Hematopoietic multipotent progenitor cell treated with erythropoietin and hydrocortisone succinate and interleukin-3 and kit ligand, for 4 days (in vitro differentiated cells): ENCODE measurements at regions not wholly inside any gene's neighbourhood (a gene's known extent, or its start where the extent isn't known, plus 50 kb on each side); places are given as distances from the start of the nearest gene placed in this dataset.

Source experiments
- DNase-seq: peaks from one replicate; pipeline ENCODE4 v3.0.0-alpha.2; 2015

DNA sequence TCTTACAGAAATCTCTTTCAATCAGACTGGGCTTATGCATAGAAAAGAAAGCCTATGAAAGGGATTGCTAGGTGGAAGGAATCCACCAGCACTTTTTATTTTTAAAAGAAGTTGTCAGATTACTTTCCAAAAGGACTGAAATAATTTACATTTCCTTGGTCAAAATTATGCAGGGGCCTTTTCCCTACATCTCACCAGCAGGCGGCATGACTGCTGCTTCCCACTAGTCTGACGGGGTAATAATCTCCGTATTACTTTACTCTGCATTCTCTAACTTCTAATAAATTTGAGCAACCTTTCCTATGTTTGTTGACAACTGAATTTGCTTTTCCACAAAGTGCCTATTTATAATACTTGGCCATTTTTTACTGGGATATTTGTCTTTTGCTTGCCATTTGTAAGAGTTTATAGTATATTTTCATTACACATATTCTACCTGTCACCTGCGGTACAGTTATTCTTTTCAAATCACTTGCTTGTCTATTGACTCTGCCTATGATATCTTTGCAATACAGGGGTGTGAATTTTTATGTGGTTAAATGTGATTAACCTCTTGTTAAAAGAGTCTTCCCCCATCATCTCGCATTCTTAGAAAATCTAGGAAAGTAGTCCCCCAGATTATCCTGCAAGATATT, 51.9 kb upstream of the USP47 start:
- peak; percentile 60 for DNase-seq

DNA sequence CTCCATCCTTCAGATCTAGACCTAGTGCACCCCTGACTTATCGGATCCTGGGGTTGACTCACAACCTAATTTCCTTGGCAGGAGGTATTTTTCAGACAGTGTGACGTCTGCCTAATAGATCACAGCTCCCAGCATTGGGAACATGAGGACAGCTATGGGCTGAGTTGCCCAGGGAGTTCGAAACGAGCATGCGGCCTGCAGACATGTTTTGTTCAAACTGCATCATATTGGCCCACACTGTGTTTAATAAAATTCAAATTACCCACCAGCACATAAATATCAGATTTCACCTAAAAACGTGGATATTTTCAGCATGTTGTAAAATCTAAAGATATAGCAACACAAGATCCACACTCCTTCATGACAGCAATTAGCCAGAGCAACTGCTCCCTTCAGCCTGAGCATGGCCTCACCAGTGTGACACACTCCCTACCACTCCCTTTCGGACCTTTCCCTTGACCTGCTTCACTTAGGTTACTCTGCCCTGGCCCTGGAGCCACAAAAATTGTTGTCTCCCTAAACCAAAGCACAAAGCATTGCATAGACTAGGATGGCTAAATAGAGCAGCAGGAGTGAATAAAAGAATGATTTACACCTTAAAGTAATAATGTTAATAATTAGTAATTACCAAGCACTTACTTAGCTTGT, 53.6 kb upstream of the USP47 start:
- no peak for DNase-seq

DNA sequence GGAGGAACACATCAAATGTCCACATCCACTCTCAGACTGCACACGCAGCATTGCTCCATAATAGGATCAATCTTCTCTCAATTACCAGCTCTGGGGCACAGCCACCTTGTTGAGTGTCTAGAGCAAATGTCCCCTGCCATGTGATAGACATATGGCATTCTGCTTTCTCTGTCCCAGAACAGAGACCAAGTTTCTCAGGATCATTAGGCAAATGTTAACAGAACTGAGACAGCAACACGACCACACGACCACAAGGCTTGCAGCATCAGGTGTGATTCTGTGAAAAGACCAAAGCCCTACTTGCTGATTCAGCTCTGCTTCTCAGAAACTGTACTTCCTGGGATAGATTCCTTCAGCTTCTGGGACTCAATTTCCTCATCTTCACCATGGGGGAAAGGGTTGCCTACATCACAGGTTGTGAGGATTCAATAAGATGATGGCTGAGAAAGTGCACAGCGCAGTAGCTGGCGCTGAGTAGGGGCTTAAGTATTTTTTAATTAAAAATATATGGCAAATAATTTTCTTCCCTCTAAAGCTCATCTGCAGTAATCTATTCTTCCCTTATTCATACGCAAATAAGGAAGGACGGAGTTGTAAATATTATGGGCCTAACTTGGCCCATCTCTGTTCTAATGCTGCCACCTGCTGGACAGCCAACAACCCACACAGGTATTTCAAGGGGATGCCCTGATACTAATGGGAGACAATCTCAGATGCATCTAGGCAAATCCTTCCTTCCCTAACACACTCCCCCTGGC, 54.3 kb upstream of the USP47 start:
- peak; percentile 85 for DNase-seq

DNA sequence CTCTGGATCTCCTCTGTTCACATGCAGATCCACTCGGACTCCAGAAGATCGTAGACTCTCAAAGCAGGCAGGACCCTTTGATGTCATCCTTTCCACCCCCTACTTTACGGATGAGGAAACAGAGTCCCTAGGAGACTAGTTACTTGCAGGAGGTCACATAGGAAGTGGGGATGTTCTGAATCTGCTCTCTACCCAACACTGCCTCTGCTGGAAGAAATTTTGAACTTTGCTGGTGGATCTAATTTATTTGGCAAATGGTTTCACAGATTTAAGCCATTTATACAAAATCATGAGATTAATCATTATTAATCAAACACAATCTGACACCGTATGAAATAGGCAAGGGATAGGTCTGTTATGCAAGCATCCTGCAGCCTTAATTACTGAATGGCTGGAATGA, 55.0 kb upstream of the USP47 start:
- peak; percentile 31 for DNase-seq

DNA sequence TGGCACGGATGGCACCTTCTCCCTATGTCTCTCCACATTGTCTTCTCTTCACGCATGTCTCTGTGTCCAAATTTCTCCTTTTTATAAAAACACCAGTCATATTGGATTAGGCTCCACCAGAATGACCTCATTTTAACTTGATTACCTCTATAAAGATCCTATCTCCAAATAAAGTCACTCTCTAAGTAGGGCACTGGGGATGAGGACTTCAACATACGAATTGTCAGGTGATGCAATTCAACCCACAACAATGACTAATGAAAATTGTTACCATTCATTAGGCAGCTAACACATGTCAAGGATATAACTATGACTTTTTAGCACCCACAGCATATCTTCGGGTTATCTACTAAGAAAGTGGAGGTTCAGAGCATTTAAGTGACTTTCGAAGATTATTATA, 55.5 kb upstream of the USP47 start:
- peak; percentile 25 for DNase-seq

DNA sequence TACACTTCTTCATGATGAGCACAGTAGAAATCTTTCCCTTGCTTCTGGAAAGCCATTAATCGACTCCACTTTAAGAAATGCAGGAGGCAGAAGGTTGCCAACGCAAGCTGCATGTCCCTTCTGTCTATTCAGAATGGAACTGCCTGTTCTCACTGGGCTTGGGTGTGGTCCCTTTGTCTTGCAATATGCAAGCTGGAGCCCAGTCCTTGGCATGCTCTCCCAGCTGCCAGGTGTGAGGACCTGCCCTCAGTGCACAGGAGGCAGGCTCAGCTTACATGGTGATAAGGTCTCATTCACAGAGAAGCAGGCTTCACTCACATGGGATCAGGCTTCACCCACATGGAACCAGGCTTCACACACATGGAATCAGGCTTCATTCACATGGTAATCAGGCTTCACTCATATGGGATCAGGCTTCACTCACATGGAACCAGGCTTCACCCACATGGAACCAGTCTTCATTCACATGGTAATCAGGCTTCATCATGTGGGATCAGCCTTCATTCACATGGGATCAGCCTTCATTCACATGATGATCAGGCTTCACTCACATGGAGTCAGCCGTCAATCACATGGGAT, 59.2 kb upstream of the USP47 start:
- no peak for DNase-seq

DNA sequence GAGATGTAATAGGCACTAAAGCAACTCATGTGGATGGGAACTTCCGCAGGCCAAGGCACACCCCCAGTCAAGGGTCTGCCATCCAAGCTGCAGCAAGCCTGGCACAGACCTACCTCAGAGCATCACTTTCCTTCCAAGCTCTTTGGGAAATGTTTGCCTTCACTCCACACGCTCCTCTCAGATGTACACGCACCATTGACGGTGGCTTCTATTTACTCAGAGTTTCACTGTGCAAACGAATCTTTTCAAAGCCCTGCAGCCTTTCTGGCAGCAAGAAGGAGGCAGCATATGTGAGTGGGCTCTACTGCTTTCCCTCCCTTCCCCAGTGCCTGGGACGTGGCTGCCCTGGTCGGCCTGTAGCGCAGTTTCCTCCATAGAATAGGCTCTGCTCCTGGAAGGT, 60.9 kb upstream of the USP47 start:
- DNase-seq: no peak

DNA sequence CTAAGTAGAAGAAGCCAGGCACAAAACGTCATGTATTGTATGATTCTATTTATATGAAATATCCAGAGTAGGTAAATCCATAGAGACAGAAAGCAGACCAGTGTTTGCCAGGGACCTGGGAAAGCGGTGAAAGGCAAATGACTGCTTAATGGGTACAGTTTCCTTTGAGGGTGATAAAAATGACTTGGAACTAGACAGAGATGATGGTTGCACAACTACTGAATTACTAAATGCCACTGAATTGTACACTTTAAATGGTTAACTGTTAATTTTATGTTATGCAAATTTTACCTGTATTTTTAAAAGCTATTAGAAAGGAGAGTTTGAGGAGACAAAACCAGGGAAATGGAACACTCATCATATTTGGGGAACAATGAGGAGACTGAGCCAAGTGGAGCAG, 61.8 kb upstream of the USP47 start:
- no peak for DNase-seq

DNA sequence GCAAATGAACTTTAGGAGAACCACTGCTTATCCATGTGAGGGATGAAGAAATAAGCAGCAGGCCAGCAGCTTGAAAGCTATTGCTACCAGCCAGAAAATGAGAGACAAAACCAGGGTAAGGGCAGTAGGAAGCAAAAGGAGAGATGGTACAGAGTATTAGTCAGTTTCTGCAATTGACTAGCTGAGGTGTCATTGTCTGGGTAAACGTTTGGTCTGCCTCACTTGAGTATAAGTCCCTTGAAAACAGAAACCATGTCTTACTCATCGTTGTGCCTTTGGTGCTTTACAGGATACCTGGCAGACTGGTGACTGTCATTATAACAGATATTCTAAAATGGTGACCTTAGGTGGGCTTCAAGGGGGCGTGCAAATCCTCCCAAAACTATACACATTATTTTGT, 63.9 kb upstream of the USP47 start:
- DNase-seq: no peak

DNA sequence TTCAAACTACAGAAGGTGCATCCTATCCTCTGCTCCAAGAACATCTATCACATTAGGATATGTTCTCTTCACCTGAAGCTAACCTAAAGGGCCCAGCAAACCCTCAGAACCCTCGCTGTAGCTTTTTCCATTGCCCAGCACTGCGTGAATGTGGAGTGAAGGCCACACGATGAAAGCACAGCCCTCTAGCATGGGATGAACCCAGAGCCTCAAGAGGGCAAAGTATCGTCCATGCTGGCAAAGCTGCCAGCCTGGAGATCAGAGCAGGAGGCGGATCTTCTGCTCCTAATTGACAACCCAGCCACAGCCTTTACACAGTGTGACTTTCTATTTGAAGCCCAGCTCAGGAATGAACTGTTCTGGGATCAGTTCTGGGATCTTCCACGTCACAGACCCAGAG, 65.1 kb upstream of the USP47 start:
- no peak for DNase-seq

DNA sequence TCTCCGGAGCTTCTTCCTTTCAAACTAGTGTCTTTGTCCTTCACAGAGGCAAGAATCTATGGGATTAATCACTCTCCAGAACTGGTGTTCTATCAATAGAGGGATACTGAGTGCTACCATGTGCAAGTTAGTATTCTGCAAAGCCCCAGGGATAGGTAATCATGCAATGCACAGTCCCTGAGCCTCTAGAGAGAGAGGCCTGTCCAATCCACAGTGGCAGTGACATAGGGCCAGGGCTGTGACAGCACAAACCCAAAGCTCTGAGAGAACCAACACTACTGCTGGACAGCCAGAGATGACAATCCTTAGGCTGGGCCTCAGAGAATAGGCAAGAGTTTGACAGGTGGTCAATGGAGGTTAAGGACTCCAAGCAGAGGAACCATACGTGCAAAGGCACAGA, 66.8 kb upstream of the USP47 start:
- DNase-seq: no peak

DNA sequence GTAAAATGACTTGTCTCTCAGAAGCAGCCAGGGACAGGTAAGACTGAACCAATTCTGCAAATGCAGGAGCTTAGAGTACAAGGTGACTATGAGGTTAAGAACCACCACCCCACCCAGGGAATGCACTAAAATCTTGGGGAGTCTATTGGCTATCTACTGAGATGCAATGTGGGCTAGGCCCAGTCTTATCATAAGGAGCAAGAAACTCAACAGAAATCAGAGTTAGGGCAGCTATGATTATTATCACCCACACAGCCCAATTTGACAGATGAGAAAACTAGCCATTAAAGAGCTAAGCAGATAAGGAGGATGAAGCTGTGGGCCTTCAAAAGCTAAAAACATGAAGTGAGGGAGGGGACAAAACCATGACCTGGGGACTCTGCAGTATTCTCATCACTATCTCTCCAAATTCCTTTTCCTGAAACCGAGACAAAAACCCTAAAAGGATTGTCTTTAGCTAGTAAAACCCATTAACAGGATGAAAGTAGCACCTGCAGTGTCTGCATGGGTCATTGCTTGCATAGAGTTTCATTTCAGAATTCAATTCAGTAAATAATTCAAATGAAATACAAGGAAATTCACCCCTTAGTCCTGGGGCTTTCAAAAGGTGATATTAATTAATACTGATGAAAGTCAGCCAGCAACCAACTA, 68.8 kb upstream of the USP47 start:
- DNase-seq: no peak

DNA sequence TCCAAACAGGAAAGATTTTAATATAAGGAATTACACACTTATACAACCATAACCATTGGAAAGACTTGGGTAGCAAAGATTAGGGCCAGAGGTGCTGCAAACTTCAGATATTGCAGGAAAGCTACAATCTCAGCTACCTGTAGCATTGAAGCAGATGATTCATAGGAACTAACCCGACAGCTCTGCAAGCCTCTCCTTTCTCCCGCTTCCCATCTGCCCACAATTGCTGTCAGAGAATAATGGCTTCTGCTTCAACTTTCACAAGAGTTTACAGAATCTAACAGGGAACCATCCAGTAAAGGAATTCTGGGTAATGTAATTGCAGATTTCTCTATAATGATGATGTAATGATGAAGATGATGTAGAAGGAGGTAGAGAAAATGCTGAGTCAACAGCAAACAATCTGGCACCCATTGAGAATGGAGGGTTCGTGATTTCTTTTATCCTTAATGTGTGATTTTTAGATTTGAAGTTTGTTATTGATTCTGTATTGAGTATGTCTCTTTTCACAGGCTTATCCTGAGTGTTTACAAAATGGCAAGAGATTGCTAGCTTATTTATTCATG, 70.8 kb upstream of the USP47 start:
- DNase-seq: no peak

DNA sequence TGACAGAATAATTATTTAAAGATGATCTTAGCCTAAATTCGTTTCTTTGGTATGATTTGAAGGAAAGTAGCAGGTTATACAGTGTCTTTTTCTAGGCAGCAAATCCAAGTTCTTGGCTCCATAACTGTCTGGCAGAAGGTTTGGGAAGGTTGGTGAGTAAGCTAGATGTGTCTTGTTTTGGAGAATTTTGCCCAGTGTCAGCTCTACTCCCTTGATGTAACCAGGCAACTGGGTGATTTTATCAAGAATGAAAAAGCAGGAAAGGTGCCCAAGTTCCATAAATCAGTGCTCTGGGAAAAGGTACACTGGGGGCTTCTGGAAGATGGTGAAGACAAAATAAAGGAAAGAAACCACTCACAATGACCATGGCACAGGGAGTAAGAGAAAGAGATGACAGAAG, 71.5 kb upstream of the USP47 start:
- DNase-seq: no peak

DNA sequence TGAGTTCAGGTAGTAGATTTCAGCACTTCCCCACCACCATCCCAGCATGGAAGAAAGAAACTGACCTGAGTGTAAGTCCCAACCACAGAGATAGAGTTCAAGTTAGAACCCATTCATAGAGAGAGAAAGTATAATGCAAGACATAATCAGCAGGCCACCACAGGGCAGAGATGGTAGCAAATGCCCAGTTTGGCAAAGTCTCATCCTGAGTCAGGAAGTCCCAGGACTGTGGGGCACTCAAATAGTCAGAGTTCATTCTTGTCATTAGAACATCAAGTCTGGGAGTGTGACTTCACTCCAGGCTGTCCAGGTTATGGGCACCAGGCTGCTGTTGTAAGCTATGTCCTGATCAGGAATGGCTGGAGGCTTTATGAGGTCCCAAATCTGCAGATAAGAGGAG, 72.0 kb upstream of the USP47 start:
- DNase-seq: no peak

DNA sequence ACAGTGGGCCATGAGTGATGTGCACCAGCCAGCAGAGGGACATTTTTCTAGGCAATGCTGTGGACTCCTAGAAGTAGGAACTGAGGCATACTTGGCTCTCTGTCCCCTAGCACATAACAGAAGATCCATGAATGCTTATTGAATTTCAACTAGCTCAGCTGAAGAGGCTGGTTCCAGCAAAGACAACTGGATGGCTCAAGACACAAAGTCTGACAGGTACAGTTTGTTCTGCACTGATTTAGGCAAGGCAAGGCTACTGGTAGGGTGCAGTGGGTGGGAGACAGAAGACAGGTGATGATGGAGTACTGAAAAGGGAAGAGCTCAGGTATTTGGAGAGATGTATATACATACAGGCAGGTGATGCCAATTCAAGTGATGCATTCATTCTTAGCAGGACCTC, 72.4 kb upstream of the USP47 start:
- DNase-seq: no peak

DNA sequence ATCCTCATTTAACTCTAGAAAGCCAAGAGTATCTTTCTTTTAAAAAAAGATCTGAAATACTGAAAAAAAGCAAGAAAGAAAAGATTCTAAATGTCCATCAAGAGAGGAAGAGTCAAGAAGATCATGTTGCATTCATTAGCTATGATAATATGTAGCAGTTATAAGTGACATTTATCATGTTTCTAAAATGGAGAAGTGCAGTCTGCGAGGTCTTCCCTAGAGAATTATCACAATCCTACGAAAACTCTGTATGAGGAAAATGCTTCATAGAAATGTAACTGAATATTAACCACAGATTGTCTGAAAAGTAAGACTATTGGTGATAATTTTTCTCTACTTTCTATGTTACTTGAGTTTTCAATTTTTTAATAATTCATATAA, 77.4 kb upstream of the USP47 start:
- no peak for DNase-seq

DNA sequence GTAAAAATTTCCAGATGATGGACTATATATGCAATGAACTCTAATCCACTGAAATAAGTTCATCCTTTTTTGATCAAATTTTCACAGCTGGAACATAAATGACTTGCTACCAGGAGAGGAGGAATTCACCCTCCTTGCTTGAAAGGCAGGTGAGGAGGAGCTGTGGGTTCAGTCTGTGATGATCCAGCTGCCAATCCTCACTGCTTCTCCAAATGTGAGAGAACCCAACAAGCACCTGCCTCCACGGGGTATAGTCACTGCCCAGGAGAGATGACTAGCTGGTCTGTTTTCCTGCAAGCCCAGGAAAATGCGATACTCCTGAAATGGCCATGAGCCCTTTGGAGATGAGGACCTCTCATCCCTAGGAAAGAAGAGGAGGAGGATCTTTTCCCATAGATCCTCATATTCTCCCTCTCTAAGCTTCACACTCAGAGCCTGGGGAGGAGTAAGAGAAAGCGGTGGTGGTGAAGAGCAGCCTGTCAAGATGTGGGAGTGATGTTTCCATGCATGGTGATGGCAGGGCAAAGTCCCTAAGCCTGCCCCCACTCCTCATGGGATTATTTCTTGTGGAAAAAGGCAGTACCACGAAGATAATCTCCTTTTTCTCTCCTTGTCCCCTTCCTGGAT, 77.9 kb upstream of the USP47 start:
- DNase-seq: no peak

DNA sequence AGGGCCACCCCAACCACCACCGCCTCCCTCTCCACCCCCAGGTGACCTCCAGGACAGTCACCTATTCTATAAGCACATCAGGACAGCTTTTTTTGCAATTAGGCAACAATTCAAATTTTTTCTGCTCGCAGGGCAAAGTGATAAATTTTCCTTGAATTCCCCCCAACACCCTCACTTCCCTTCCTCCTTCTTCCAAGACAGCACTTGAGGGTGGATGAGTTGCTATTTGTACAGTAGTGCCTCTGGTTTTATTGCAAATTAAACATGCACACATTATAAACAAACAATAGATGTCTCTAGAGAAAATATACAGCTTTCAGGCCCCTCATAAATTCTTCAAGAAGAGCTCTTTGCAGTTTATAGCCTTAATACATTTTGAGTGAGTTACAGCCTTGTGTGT, 80.9 kb upstream of the USP47 start:
- DNase-seq: no peak

DNA sequence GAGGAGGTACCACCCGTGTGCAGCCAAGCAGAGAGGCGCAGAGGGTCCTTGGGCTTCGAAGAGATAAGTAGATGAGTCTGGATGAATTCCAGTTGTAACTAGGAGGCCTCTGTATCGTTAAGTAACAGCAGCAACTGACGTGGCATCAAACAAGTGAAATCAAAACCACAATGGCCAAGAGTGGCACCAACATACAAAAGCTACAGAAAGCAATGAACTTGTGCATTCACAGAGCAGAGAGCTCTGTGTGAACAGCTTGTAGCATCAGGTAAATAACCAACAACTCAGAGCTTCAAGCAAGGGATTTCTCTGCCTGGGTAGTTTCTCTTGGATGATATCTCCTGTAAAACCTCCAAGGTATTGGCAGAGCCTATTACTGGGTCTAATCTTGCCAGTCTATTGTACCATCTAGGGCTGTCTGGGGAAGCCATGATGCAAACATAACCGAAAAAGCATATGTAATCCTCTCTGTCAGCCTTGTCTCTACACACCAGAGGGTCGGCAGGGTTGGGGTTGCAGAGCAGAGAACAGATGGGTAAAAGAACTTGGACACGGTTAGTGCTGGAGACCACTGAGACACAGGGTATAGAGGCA, 83.1 kb upstream of the USP47 start:
- DNase-seq: no peak

DNA sequence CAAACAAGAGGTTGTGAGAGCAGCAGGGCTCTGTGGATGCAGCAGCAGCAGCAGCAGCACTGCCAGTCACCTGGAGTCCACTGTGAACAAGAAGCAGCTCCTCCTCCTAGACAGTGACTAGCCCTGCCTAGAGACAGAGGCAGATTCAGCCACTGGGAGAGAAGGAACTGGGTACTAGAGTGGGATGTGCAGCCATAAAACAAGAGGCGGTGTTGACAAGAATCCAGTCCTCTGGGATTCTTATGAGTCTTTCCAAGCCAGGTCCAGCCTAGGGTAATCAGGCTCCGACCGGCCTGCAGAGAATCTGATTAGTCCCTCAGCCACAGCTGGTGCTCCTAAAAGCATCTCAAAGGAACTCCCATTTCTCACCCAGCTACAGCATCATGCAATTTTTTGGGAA, 83.9 kb upstream of the USP47 start:
- DNase-seq: no peak

DNA sequence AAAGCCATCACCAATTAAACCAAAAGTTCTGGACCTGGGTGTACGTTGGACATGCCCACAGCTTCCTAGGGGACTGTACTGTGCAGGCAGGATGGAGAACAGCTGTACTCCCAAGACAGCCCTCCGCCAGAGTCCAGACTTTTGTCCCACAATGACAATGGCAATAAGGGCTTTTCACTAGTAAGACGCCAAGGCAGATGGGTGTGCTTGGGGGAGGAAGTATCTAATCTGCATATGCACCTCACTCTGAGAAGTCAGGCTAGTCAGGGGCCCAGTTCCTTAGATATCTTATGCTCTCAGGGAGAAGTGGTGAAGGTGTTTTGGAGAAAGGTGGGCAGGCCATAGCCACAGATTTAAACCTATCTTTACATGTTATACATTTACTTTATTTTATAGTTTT, 85.1 kb upstream of the USP47 start:
- DNase-seq: no peak
